22Rv1 (cell line): ENCODE measurements at regions not wholly inside any gene's neighbourhood (a gene's known extent, or its start where the extent isn't known, plus 50 kb on each side); places are given as distances from the start of the nearest gene placed in this dataset.
"Not testable (repeated sequence)": the region's sequence is repeated elsewhere in the genome, so short reads cannot be mapped to it uniquely, and the experiment has no call there.

Experiments
- H3K27ac ChIP-seq: fragments of 450-650 bp; 2 replicates; pipeline ENCODE4 v1.5.1; 2017
- ZFX ChIP-seq: fragments of 450-650 bp; IDR thresholded peaks from 2 replicates; pipeline ENCODE4 v1.6.1; 2017; ENCODE audit warnings: antibody characterized with exemption, borderline replicate concordance
- TF ChIP-seq, protein P1 (sequence below): fragments of 450-650 bp; IDR thresholded peaks from 2 replicates; pipeline ENCODE4 v1.5.1; 2017; ENCODE audit warnings: mild to moderate bottlenecking

GRCh38 chr21:23585419-23585818, 2021.9 kb downstream of the MRPL39 start:
- no peak for TF ChIP-seq ZFX
- TF ChIP-seq, protein P1, sequence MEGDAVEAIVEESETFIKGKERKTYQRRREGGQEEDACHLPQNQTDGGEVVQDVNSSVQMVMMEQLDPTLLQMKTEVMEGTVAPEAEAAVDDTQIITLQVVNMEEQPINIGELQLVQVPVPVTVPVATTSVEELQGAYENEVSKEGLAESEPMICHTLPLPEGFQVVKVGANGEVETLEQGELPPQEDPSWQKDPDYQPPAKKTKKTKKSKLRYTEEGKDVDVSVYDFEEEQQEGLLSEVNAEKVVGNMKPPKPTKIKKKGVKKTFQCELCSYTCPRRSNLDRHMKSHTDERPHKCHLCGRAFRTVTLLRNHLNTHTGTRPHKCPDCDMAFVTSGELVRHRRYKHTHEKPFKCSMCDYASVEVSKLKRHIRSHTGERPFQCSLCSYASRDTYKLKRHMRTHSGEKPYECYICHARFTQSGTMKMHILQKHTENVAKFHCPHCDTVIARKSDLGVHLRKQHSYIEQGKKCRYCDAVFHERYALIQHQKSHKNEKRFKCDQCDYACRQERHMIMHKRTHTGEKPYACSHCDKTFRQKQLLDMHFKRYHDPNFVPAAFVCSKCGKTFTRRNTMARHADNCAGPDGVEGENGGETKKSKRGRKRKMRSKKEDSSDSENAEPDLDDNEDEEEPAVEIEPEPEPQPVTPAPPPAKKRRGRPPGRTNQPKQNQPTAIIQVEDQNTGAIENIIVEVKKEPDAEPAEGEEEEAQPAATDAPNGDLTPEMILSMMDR, result no peak
- H3K27ac ChIP-seq, result no peak overlapping the region

DNA sequence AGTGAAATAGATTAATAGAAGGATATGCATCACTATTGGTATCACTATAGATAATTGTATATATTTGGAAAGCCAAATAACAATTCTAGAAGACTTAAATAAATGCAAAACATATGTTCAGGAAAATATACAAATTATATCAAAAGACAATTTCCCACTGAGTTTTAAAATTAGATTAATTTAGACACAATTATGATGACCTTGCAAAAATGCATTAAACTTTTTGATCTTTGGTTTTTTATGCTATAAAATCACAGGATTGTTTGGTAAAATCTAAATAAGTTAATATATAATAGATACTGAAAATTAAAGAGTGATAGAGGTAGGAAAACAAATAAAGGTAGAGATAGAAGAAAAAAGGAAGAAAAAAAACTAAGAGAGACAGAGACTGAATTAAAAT, 2027.7 kb downstream of the MRPL39 start:
- no peak overlapping the region for H3K27ac ChIP-seq
- no peak for TF ChIP-seq ZFX
- TF ChIP-seq, protein P1, result no peak

DNA sequence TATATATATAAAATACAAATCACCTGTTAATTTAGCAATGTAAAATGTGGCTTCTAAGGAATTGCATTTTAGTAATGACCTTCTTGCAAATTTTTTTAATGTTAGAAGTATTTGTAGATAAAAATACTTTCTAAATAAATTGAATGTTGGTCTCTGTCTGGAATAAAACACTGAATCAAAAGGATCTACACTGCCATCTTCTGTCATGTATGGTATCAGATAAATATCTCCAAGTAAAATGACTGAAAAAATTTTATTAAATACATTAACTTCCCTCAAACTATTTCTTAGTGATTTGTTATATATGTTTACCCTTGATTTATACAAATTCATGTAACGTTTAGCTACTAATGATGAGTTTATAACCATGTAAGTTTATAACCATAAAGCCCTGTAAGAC, 2029.3 kb downstream of the MRPL39 start:
- no peak overlapping the region for H3K27ac ChIP-seq
- no peak for TF ChIP-seq ZFX
- TF ChIP-seq, protein P1, result peak; percentile 41

DNA sequence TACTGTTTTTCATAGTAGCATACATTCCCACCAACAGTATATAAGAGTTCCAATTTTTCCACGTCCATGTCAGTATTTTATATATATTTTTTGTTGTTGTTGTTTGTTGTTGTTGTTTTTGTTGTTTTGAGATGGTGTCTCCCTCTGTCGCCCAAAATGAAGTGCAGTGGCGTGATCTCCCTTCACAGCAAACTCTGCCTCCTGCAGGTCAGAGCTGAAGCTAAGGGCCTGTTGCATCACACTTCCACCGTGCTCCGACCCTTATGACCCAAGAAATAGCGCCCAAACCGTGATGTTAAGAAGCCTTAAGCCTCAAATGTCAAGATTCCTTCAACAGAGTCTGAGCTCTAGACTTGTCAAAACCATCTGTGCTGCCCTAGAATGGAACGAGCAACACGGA, 2032.3 kb downstream of the MRPL39 start:
- TF ChIP-seq, protein P1, result no peak
- TF ChIP-seq ZFX, result no peak
- H3K27ac ChIP-seq, result no peak overlapping the region

DNA sequence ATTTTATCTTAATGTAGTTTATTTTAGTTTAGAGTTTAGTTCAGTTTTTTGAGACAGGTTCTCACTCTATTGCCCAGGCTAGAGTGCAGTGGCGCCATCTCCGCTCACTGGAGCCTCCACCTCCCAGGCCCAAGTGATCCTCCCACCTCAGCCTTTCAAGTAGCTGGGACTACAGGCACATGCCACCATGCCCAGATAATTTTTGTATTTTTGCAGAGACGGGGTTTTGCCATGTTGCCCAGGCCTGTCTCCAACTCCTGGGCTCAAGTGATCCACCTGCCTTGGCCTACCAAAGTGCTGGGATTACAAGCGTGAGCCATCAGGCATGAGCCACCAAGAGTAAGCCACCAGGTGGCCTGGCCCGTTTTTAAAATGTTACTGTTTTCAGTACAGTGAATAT, 2058.4 kb downstream of the MRPL39 start:
- not testable (repeated sequence) for H3K27ac ChIP-seq

DNA sequence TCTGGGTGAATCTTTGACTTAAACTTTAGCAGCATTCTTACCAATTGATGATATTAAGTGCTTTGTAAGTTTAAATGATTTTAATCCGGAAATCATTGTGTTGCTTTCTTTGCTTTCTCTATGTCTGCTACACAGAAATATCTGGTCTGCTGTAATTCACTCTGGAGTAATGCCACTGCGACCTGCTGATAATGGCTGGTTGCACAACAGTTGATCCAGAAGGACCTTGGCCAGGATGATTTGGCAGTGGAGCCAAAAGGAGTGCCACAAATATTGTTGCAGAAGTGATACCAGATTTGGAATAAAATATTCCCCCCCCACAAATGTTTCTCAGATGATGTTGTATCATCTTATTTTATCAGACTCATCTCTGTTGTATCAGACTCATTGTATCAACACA, 2063.9 kb downstream of the MRPL39 start:
- H3K27ac ChIP-seq, result no peak overlapping the region
- no peak for TF ChIP-seq ZFX
- TF ChIP-seq, protein P1, result no peak

DNA sequence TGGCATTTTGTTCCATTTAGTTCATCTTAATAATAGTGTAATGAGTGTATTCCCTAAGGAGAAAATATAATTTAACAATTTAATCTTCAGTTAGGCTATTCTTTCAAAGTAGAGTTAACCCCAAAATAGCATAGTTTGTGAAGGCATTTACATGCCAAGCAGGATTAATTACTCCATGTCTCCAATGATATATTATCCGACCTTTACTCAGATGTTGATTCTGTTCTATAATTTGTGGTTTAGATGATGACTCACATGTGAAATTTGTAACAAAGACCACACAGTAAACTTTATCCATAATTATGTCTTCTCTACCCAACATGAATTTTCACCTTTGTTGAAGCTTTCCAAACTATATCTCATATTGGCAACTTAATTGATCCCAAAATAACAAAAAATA, 2065.2 kb downstream of the MRPL39 start:
- no peak for TF ChIP-seq ZFX
- TF ChIP-seq, protein P1, result no peak
- H3K27ac ChIP-seq, result no peak overlapping the region

- no peak overlapping the region for H3K27ac ChIP-seq
- TF ChIP-seq, protein P1, result no peak
- TF ChIP-seq ZFX, result no peak
Observed at GRCh38 chr21:23541571-23541970, 2065.7 kb downstream of the MRPL39 start.
